Neural crest cell (in vitro differentiated cells): ENCODE measurements at regions not wholly inside any gene's neighbourhood (a gene's known extent, or its start where the extent isn't known, plus 50 kb on each side); places are given as distances from the start of the nearest gene placed in this dataset.

Source experiments
- DNase-seq: peaks from one replicate; pipeline ENCODE4 v3.0.0; 2021; ENCODE audit warnings: low read depth, mixed read lengths, low spot score
- H3K27ac Mint-ChIP-seq: one replicate; pipeline ENCODE4 v1.8.0; 2021; ENCODE audit warnings: mild to moderate bottlenecking, mixed read lengths; ENCODE audit not compliant: unreplicated experiment
- H3K27me3 Mint-ChIP-seq: 2 replicates; pipeline ENCODE4 v1.8.0; 2021; ENCODE audit warnings: low read depth, mild to moderate bottlenecking, mixed read lengths
- H3K36me3 Mint-ChIP-seq: 2 replicates; pipeline ENCODE4 v1.8.0; 2021; ENCODE audit warnings: low read depth, mild to moderate bottlenecking, mixed read lengths
- H3K4me1 Mint-ChIP-seq: 2 replicates; pipeline ENCODE4 v1.8.0; 2021; ENCODE audit warnings: mixed read lengths
- H3K4me3 Mint-ChIP-seq: one replicate; pipeline ENCODE4 v1.8.0; 2021; ENCODE audit warnings: mild to moderate bottlenecking, mixed read lengths
- H3K9me3 Mint-ChIP-seq: 2 replicates; pipeline ENCODE4 v1.8.0; 2021; ENCODE audit warnings: mixed read lengths
- TF ChIP-seq, protein P1 (sequence below): fragments of 200-600 bp; sonication (generic); conservative IDR thresholded peaks from 2 replicates; pipeline ENCODE4 v1.5.0; 2021; ENCODE audit warnings: antibody characterized with exemption, mild to moderate bottlenecking

GRCh38 chr1:165034136-165034809, 322.2 kb downstream of the LMX1A start:
- H3K27ac Mint-ChIP-seq, result no peak overlapping the region
- no peak for DNase-seq
- H3K4me1 Mint-ChIP-seq, result no peaks in the 10 kb centered on the region
- H3K4me3 Mint-ChIP-seq, result no peak overlapping the region
- no peaks in the 10 kb centered on the region for H3K9me3 Mint-ChIP-seq
- H3K27me3 Mint-ChIP-seq, result no peaks in the 10 kb centered on the region
- no peaks in the 10 kb centered on the region for H3K36me3 Mint-ChIP-seq
- TF ChIP-seq, protein P1, sequence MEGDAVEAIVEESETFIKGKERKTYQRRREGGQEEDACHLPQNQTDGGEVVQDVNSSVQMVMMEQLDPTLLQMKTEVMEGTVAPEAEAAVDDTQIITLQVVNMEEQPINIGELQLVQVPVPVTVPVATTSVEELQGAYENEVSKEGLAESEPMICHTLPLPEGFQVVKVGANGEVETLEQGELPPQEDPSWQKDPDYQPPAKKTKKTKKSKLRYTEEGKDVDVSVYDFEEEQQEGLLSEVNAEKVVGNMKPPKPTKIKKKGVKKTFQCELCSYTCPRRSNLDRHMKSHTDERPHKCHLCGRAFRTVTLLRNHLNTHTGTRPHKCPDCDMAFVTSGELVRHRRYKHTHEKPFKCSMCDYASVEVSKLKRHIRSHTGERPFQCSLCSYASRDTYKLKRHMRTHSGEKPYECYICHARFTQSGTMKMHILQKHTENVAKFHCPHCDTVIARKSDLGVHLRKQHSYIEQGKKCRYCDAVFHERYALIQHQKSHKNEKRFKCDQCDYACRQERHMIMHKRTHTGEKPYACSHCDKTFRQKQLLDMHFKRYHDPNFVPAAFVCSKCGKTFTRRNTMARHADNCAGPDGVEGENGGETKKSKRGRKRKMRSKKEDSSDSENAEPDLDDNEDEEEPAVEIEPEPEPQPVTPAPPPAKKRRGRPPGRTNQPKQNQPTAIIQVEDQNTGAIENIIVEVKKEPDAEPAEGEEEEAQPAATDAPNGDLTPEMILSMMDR, result no peak

- TF ChIP-seq, protein P1, result no peak
- no peak overlapping the region for H3K27ac Mint-ChIP-seq
Measured at GRCh38 chr1:165031001-165031400, 325.5 kb downstream of the LMX1A start.

DNA sequence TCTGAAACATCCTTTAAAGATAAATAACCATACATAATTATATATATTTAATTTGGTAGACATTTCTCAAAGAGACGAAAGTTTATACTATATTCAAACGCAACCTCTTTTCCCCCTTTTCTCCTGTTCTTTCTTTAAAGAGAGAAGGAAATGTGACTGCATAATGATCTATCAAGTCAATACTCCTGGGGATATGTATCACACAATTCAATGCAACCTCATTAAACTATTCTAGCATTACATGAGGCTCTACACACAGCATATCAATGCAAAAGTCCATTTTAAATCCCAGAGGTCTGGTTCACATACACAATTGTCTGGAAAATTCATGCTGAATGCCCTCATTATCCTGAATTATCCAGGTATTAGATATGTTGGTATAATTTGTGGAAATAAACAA, 330.7 kb downstream of the LMX1A start:
- H3K4me3 Mint-ChIP-seq, result no peak overlapping the region
- H3K27me3 Mint-ChIP-seq, result peaks cover 3% of the 10 kb centered on the region
- DNase-seq, result no peak
- no peaks in the 10 kb centered on the region for H3K4me1 Mint-ChIP-seq
- H3K36me3 Mint-ChIP-seq, result no peaks in the 10 kb centered on the region
- H3K27ac Mint-ChIP-seq, result no peak overlapping the region
- TF ChIP-seq, protein P1, result no peak
- H3K9me3 Mint-ChIP-seq, result peaks cover 4% of the 10 kb centered on the region

More at GRCh38 chr1:165031001-165031400, 325.5 kb downstream of the LMX1A start:
- no peak for DNase-seq
- H3K4me1 Mint-ChIP-seq, result no peaks in the 10 kb centered on the region
- peaks cover 2% of the 10 kb centered on the region for H3K9me3 Mint-ChIP-seq
- H3K36me3 Mint-ChIP-seq, result no peaks in the 10 kb centered on the region
- H3K4me3 Mint-ChIP-seq, result no peak overlapping the region
- peaks cover 3% of the 10 kb centered on the region for H3K27me3 Mint-ChIP-seq

DNA sequence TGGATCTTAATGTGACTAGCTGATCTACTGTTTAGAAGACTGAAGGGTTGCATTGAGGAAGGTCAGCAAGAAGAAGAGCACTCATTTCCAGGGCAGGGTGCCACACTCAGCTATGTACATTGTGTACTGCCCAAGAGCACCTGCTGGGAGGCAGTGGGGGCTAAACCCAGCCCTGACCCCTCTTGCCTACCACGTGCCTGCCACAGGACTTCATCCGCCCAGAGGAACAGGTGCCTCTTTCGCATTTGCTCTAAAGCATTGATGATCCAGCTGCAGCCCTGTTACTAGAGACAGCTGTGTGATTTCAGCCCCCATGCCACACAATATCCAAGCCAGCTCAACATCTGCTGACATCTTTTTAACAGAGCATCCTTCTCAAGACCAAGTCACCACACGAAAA, 341.8 kb downstream of the LMX1A start:
- Mint-ChIP-seq H3K27ac (no peak overlapping the region), H3K4me3 (no peak overlapping the region), H3K4me1 (no peaks in the 10 kb centered on the region), H3K27me3 (peaks cover 3% of the 10 kb centered on the region), H3K9me3 (peaks cover 3% of the 10 kb centered on the region), H3K36me3 (peaks cover 5% of the 10 kb centered on the region)
- TF ChIP-seq, protein P1, result no peak
- DNase-seq, result no peak

DNA sequence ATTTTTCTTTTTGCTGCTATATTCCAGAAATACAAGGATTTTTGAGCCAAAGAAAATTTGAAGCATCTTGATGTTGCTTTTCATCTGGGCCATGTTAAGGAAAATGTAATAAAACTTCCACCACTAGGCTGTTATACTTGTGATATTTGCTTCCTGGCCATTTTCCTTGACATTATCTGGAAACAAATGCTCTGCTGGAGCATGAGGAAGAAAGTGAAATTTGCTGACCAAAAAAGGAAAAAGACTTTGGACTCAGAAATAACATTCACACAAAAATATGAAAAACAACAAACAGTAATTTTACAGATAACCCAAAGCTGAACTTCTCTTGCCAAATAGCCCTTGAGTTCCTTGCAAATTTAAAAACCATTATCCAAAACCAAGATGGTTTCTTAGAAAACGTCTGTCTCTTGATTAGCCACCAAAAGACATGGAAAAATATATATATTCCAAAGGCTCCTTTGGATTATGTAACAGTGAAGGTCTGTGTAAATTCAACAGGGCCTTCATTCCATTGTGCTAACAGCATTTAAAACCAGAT, 344.5 kb downstream of the LMX1A start:
- Mint-ChIP-seq H3K27me3 (peaks cover 3% of the 10 kb centered on the region), H3K9me3 (no peaks in the 10 kb centered on the region), H3K4me1 (no peaks in the 10 kb centered on the region), H3K4me3 (no peak overlapping the region), H3K27ac (no peak overlapping the region), H3K36me3 (no peaks in the 10 kb centered on the region)
- TF ChIP-seq, protein P1, result no peak
- no peak for DNase-seq
